ENCODE measurements at regions not wholly inside any gene's neighbourhood (a gene's known extent, or its start where the extent isn't known, plus 50 kb on each side); places are given as distances from the start of the nearest gene placed in this dataset.
A peak's percentile ranks its signal among the peaks of the same experiment; 100 is the strongest.
"Not testable (repeated sequence)": the region's sequence is repeated elsewhere in the genome, so short reads cannot be mapped to it uniquely, and the experiment has no call there.

GRCh38 chr4:4032364-4032763 lies 194.4 kb downstream of the OTOP1 start:
- H3K27me3 ChIP-seq; H3K27ac ChIP-seq; H3K4me1 ChIP-seq; H3K4me3 ChIP-seq (replicated peaks in 1 of 3); H3K9me3 ChIP-seq; H3K36me3 ChIP-seq; DNase-seq; intact Hi-C loops (cut with DNase I): not testable (repeated sequence)
- WGBS, 2 donors: 70 to 77% methylated on average over 9 of the region's 9 CpGs

DNA sequence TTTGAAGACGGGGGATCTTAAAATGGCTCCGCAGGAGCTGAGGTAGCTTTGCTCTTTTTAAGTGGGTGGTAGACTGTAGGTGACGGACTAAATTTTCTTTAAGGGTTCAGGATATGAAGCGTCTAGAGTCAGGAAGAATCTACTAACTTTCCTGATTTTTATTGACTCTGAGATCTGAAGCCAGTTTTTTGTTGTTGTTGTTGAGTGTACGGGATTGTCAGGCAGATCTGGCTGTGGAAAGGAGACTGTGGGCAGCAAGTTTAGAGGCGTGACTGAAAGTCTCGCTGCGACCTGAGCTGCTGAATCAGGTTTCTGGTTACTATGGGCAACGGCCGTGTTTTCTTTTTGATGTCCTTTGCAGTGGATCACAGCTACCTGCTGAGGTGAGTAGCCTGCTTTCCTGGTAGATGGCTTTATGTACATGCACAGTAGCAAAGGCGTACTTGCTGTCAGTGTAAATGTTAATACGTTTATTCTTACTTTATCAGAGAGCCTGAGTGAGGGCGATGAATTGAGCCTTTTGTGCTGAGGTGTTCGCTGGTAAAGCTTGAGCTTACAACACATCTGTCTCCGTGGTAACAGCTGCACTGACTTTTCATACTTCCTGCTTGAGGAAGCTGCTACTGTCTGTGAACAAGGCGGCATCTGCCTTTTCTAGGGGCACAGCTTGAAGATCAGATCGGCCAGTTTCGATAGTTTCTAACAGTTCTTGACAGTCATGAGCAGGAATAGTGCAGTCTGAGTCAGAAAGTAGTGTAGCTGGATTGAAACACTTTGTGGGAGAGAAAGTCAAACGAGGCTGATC lies 193.7 kb downstream of the OTOP1 start:
- WGBS, 2 donors: 23 to 38% methylated on average over 19 of the region's 19 CpGs
- H3K27ac ChIP-seq; intact Hi-C loops (cut with DNase I); H3K9me3 ChIP-seq; H3K36me3 ChIP-seq; H3K4me1 ChIP-seq; H3K4me3 ChIP-seq (replicated peaks in 1 of 3); H3K27me3 ChIP-seq: not testable (repeated sequence)
- peak; percentile 23 to 49 for DNase-seq

- H3K27me3 ChIP-seq; H3K4me1 ChIP-seq; H3K9me3 ChIP-seq; H3K27ac ChIP-seq; DNase-seq; intact Hi-C loops (cut with DNase I); H3K36me3 ChIP-seq; H3K4me3 ChIP-seq (replicated peaks in 1 of 3): not testable (repeated sequence)
- WGBS, 2 donors: 81 to 84% methylated on average over 9 of the region's 9 CpGs
These were observed 189.2 kb downstream of the OTOP1 start for GRCh38 chr4:4037399-4038138.

DNA sequence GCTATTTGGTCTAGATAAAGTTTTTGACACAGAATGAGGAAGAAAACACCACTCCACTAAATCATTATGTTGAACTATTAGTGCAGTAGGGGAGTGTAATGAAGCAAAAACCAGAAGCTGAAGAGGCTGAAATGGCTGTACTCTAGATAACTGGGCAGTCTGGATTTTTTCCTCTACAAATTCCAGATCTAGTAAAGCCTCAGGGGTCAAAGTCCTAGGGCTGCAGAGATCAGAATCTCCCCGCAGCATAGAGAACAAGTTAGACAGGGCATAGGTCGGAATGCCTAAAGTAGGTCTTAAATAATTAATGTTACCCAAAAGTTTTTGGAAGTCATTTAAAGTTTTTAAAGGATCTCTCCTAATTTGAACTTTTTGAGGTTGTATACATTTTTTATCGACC lies 180.9 kb downstream of the OTOP1 start:
- H3K27ac ChIP-seq; H3K27me3 ChIP-seq; H3K4me1 ChIP-seq; intact Hi-C loops (cut with DNase I); DNase-seq; H3K9me3 ChIP-seq; H3K36me3 ChIP-seq; H3K4me3 ChIP-seq (replicated peaks in 1 of 3): not testable (repeated sequence)
- 66 to 68% methylated on average over 3 of the region's 3 CpGs for WGBS, 2 donors

GRCh38 chr4:4046686-4047085 lies 180.0 kb downstream of the OTOP1 start:
- H3K27ac ChIP-seq; H3K4me3 ChIP-seq (replicated peaks in 1 of 3); H3K9me3 ChIP-seq; H3K27me3 ChIP-seq; intact Hi-C loops (cut with DNase I); H3K4me1 ChIP-seq; DNase-seq; H3K36me3 ChIP-seq: not testable (repeated sequence)
- 48 to 57% methylated on average over 5 of the region's 5 CpGs for WGBS, 2 donors

DNA sequence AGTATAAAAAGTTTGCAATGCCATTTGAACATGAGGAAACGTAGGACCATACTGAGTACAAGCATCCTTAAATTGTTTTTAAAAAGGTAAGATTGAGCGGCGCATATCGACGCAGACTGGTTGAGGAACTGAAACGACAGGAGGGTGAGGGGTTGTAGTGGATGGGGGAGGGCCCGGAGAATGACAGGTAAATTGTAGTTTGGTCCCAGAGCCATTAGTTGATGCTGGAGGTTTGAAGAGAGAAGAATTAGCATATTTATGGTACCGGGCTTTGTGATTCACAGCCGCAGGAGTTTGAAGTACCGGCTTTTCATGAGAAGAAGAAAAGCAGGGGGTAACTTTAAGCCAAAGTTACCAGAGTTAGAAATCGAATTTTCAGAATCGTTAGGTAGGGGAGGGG lies 179.5 kb downstream of the OTOP1 start:
- H3K9me3 ChIP-seq; H3K27me3 ChIP-seq; H3K4me1 ChIP-seq; H3K4me3 ChIP-seq (replicated peaks in 1 of 3); H3K27ac ChIP-seq; intact Hi-C loops (cut with DNase I); H3K36me3 ChIP-seq; DNase-seq: not testable (repeated sequence)
- WGBS, 2 donors: 51 to 54% methylated on average over 11 to 12 of the region's 12 CpGs

DNA sequence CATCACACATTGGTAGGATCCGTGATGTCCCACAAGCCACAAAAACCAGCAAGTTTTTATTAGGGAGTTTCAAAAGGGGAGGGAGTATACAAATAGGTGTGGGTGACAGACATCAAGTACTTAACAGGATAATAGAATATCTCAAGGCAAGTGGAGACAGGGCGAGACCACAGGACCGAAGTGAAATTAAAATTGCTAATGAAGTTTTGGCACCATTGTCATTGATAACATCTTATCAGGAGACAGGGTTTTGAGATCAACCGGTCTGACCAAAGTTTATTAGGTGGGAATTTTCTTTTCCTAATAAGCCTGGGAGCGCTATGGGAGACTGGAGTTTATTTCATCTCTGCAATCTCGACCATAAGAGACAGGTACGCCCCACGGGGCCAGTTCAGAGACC lies 178.5 kb downstream of the OTOP1 start:
- DNase-seq; H3K36me3 ChIP-seq; H3K4me3 ChIP-seq (replicated peaks in 1 of 3); intact Hi-C loops (cut with DNase I); H3K27ac ChIP-seq; H3K4me1 ChIP-seq; H3K9me3 ChIP-seq; H3K27me3 ChIP-seq: not testable (repeated sequence)
- WGBS, 2 donors: 38 to 59% methylated on average over 8 of the region's 8 CpGs

- H3K36me3 ChIP-seq; H3K4me3 ChIP-seq (replicated peaks in 1 of 3); DNase-seq; H3K27ac ChIP-seq; H3K27me3 ChIP-seq; H3K4me1 ChIP-seq; H3K9me3 ChIP-seq; intact Hi-C loops (cut with DNase I): not testable (repeated sequence)
- WGBS, 2 donors: 85 to 92% methylated on average over 3 of the region's 3 CpGs
These were observed 175.9 kb downstream of the OTOP1 start for GRCh38 chr4:4050781-4051180.

DNA sequence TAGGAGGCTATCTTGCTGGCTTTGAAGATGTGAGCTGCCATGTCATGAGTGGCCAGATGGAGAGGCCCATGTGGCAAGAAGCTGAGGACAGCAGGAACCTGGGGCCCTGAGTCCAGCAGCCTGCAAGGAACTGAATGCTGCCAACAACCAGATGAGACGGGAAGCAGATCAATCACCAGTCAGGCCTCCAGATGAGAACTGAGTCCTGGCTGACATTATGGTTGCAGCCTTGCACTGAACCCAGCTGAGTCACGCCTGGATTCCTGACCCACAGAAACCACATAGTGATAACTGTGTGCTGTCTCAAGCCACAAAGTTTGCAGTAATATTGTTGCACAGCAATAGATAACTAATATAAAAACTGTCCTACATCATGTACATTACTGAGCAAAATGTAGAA lies 173.8 kb downstream of the OTOP1 start:
- H3K4me1 ChIP-seq; intact Hi-C loops (cut with DNase I); H3K27ac ChIP-seq; H3K27me3 ChIP-seq; H3K36me3 ChIP-seq; H3K9me3 ChIP-seq; DNase-seq; H3K4me3 ChIP-seq (replicated peaks in 1 of 3): not testable (repeated sequence)
- WGBS, 2 donors: 75% methylated on average over 1 to 2 of the region's 2 CpGs

DNA sequence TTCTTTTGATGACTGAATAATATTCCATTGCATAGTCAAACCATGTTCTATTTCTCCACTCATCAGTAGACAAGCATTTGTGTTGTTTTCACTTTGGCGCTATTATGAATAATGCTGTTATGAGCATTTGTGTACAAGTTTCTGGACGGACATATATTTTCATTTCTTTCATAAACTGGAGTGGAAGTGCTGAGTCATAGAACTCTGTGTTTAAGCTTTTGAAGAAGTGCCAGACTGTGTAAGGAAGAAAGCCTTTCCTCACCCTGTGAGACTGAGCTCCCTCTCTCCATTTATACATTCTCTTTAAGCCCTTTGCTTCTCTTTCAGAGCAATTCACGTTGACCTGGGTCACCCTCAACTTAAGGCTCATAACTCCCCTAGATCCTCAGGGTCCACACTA lies 169.5 kb downstream of the OTOP1 start:
- H3K36me3 ChIP-seq; DNase-seq; H3K27ac ChIP-seq; H3K27me3 ChIP-seq; H3K4me3 ChIP-seq (replicated peaks in 1 of 3); intact Hi-C loops (cut with DNase I); H3K4me1 ChIP-seq; H3K9me3 ChIP-seq: not testable (repeated sequence)
- WGBS, 2 donors: 76 to 87% methylated on average over 3 of the region's 3 CpGs

GRCh38 chr4:4084171-4084570 lies 142.6 kb downstream of the OTOP1 start:
- 92 to 93% methylated on average over 6 of the region's 6 CpGs for WGBS, 2 donors

GRCh38 chr4:4089716-4090419 lies 136.9 kb downstream of the OTOP1 start:
- intact Hi-C loops (cut with DNase I); H3K9me3 ChIP-seq; H3K27ac ChIP-seq; H3K4me1 ChIP-seq; H3K4me3 ChIP-seq (replicated peaks in 1 of 3); DNase-seq; H3K36me3 ChIP-seq; H3K27me3 ChIP-seq: not testable (repeated sequence)
- 48 to 52% methylated on average over 7 of the region's 7 CpGs for WGBS, 2 donors

More at GRCh38 chr4:4084171-4084570, 142.6 kb downstream of the OTOP1 start:
- H3K27me3 ChIP-seq; intact Hi-C loops (cut with DNase I); DNase-seq; H3K4me1 ChIP-seq; H3K27ac ChIP-seq; H3K4me3 ChIP-seq (replicated peaks in 1 of 3); H3K36me3 ChIP-seq; H3K9me3 ChIP-seq: not testable (repeated sequence)

GRCh38 chr4:4090720-4091119 lies 136.0 kb downstream of the OTOP1 start:
- DNase-seq; H3K4me1 ChIP-seq; H3K36me3 ChIP-seq; H3K27ac ChIP-seq; H3K4me3 ChIP-seq (replicated peaks in 1 of 3); intact Hi-C loops (cut with DNase I); H3K27me3 ChIP-seq; H3K9me3 ChIP-seq: not testable (repeated sequence)
- WGBS, 2 donors: 53 to 59% methylated on average over 4 of the region's 4 CpGs

Measured in thyroid gland (tissue), 4 donors.